T-helper 9 cell (primary cell): ENCODE measurements at regions not wholly inside any gene's neighbourhood (a gene's known extent, or its start where the extent isn't known, plus 50 kb on each side); places are given as distances from the start of the nearest gene placed in this dataset.
"Not testable (repeated sequence)": the region's sequence is repeated elsewhere in the genome, so short reads cannot be mapped to it uniquely, and the experiment has no call there.

Source experiments
- DNase-seq: peaks from one replicate; pipeline ENCODE4 v3.0.0-alpha.2; 2020

- DNase-seq, result no peak
Observed at GRCh38 chr6:149127212-149127611, 190.3 kb upstream of the TAB2 start.

DNA sequence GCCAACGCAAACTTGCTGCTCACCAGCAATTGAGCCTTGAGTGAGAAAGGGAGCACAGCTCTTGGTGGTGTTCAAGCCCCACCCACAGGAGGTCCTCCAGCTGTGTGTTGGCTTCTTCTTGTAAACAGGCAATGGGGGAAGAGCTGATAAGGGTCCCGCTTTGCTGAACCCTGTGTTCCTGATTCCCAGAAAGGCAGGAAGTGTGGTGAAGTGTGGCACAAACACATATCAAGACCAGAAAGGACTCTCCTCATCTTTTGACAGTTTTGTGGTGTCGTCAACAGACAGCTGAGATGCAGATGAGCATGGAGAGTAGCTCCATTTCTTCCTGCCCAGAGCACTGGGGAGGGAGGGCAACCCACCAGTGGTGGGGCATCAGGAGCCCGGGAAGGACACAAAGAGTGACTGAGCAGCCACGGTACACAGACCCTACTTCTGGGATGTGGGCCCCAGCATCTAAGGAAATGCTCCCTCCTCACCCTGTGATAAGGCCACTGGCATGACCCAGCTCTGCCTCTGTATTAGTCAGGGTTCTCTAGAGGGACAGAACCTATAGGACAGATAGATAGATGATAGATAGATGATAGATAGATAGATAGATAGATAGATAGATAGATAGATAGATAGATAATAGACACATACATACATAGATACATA is 188.9 kb upstream of the TAB2 start:
- no peak for DNase-seq

DNA sequence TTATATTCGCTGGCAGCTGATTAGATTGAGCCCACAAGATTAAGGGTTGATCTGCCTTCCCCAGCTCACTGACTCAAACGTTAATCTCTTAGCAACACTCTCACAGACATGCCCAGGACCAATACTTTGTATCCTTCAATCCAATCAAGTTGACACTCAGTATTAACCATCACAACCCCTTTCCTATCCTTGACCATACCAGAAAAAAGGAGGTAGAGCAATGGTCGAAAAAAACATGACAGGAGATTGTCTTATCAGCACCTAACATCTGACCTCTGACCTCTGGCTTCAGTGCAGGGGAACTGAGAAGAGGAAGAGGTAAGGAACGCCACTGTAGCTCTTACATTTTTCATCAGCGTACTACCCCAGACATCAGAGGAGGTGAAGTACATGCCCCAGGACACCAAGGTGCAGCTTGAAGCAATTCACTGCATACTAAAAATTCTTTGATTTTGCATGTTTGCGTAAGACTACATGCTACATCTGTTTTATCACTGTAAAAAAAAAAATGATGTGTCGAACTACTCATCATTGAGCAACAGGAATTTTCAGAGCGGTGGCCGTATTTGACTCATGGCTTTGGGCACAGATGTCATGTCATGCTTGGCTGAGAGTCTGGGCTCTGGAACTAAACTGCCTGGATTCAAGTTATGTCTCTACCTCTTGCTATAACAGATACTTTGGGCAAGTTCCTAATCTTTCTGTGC is 188.0 kb upstream of the TAB2 start:
- no peak for DNase-seq

- no peak for DNase-seq
Observed at GRCh38 chr6:149130090-149130489, 187.4 kb upstream of the TAB2 start.

DNA sequence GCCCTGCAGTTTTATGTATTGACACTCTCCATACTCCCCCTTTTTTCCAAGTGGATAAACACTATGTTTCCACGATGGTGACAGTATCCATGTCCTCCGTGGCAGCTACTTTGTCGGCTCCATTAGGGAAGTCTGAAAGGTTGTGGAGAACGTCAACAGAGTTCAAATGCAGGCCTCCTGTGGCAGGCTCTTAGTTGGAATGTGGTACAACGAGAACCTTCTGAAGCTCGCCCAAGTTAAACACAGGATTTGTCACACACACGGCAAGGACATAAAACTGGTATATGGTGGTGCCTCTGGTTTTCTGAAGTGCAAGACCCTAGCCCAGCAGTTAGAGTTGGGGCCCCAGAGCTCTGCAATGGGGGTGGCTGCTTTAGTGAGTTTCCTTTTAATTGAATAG is 187.0 kb upstream of the TAB2 start:
- DNase-seq, result no peak

DNA sequence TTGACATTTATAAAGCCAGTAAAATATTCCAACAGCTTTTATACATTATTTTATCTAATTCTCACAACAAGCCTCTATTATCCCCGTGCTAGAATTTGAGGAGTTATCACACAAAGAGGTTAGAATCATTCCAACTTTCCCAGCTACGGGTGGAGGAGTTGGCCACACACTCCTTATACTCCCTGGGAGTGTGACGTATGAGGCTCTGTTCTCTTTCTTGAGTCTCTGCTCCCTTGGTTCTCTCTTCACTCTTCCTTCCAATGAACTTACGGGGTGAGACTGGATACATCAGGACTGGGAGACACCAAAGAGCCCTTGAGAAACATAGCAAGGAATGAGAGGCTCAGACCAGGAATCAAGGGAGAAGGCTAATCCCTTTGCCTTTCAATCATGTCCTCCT is 185.6 kb upstream of the TAB2 start:
- DNase-seq, result no peak

- no peak for DNase-seq
Observed at GRCh38 chr6:149132336-149132735, 185.2 kb upstream of the TAB2 start.

DNA sequence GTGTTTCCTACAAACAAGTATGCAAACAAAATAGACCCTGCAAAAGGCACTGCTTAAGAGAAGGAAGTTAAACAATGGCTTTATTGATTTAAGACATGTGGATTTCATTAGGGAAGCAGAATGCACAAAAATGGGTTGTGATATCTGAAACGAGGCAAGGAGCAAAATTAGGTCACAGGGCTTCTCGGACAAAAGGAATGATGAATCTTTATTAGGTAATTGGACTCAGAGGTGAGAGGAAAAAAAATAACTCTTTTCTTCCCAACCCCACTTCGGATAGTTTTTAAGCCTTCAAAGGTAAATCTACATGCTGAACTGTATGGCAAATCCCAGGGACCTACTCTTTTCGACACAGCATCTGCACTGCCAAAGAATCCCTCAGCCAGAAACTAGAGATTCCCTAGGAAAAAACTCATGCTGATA is 183.0 kb upstream of the TAB2 start:
- DNase-seq, result no peak

GRCh38 chr6:149135809-149136208 is 181.7 kb upstream of the TAB2 start:
- no peak for DNase-seq

- no peak for DNase-seq
Observed at GRCh38 chr6:149136273-149136912, 181.1 kb upstream of the TAB2 start.

DNA sequence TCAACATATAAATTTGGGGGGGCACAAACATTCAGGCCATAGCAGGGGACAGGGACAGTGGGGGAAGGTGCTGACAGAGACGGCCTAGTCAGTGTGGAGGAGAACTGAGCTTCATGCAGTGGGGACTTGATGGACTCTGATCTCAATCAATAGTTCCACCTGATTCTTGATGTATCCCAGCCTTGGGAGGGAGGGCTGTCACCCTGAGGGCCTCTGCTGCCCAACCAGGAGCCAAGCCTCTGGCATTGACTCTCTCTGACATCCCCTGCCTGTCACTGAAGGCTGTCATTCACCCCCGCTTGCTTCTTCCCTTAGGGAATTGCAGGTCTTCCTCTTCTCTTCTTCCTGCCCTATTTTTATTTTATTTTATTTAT is 180.6 kb upstream of the TAB2 start:
- DNase-seq, result no peak

DNA sequence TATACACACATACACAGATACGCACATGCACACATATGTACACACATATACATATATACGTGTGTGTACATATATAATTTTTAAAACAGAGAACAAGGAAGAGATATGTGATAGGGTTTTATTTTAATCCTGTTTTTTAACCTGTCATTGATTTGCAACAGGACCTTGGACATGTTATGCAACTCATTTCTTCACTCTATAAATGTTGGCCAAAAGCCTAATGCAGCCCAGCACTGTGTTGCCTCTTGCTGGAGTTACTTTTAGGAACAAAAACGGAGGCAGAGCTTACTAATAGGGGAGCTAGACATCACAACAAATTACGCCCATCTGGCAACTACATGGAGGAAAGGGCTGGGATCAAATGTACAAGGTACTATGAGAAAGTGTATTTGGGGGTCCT is 179.9 kb upstream of the TAB2 start:
- no peak for DNase-seq

GRCh38 chr6:149138089-149138488 is 179.4 kb upstream of the TAB2 start:
- no peak for DNase-seq

- no peak for DNase-seq
Observed at GRCh38 chr6:149138699-149139294, 178.7 kb upstream of the TAB2 start.

GRCh38 chr6:149139782-149140136 is 177.8 kb upstream of the TAB2 start:
- no peak for DNase-seq

- peak; percentile 54 for DNase-seq
Observed at GRCh38 chr6:149140137-149140909, 177.2 kb upstream of the TAB2 start.

DNA sequence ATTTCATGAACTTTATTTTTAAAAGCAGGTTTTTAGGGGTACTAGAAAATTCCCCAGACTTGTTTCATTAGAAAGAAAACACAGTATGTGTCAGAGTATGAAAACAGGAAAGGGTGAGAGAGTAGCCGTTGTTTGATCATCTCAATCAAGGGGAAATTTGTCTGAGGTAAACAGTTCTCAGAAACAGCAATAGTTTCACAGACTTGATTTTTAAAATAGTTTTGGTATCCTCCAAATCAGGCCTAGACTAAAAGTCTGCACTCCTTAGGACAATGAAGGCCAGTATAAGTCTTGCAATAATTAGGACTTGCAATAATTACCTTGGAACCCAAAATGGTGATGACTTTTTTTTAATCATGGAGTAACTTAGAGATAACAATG is 176.6 kb upstream of the TAB2 start:
- no peak for DNase-seq

- DNase-seq, result no peak
Observed at GRCh38 chr6:149142924-149143429, 174.5 kb upstream of the TAB2 start.

GRCh38 chr6:149145800-149146199 is 171.7 kb upstream of the TAB2 start:
- not testable (repeated sequence) for DNase-seq

DNA sequence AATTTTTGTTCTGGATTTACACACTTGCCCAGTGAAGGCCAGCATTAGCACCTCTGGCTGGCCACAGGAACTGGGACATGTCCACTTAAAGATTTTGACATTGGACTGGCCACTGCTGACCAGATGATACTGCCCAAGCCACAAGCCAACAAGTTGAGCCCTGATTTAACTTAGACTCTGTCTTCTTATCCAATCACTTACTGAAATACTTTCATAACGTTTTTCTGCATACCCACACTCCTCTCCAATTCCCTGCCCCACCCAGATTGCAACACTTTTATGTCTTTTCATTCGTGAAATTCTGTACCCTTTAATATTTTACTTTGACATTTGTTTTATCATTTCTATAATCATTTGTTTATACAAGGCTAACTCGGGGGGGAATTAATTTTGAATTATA is 170.3 kb upstream of the TAB2 start:
- DNase-seq, result no peak

- DNase-seq, result no peak
Observed at GRCh38 chr6:149147938-149148718, 169.4 kb upstream of the TAB2 start.

GRCh38 chr6:149149653-149150052 is 167.9 kb upstream of the TAB2 start:
- no peak for DNase-seq
